Fibroblast of lung (primary cell): ENCODE measurements at regions not wholly inside any gene's neighbourhood (a gene's known extent, or its start where the extent isn't known, plus 50 kb on each side); places are given as distances from the start of the nearest gene placed in this dataset.

Source experiments
- DNase-seq, 2 donors: peaks; one replicate each; pipeline versions ENCODE4 v3.0.0 to v3.0.0-alpha.2; 2010; ENCODE audit warnings: low read depth in 2 of 2
- H2AFZ ChIP-seq: 2 replicates; pipeline ENCODE4 v1.5.1; 2012; ENCODE audit warnings: low read length, control low read depth, inconsistent platforms
- H3K27ac ChIP-seq: 2 replicates; pipeline ENCODE4 v1.5.1; 2011; ENCODE audit warnings: low read length, control low read depth; ENCODE audit not compliant: insufficient read depth
- H3K27me3 ChIP-seq: 2 replicates; pipeline ENCODE4 v1.5.1; 2011; ENCODE audit warnings: mild to moderate bottlenecking, low read length; ENCODE audit not compliant: control insufficient read depth, insufficient read depth
- H3K36me3 ChIP-seq: 2 replicates; pipeline ENCODE4 v1.5.1; 2011; ENCODE audit warnings: low read length; ENCODE audit not compliant: control insufficient read depth, insufficient read depth
- H3K4me1 ChIP-seq: 2 replicates; pipeline ENCODE4 v1.5.1; 2011; ENCODE audit warnings: low read length; ENCODE audit not compliant: control insufficient read depth, insufficient read depth; ENCODE audit errors: extremely low read depth
- H3K4me2 ChIP-seq: 2 replicates; pipeline ENCODE4 v1.5.1; 2011; ENCODE audit warnings: low read length, control low read depth; ENCODE audit not compliant: insufficient read depth; ENCODE audit errors: extremely low read depth
- H3K4me3 ChIP-seq, 4 experiments: fragments of 200-600 bp in 1 of 4; sonication (generic) in 1 of 4; replicated peaks in 1 of 4; 2 replicates each; pipeline ENCODE4 v1.5.1; 2011 to 2016; ENCODE audit warnings: low read length in 4 of 4, low read depth in 3 of 4, mild to moderate bottlenecking in 3 of 4, control low read depth in 2 of 4, inconsistent platforms in 1 of 4, mixed read lengths in 1 of 4; ENCODE audit not compliant: insufficient read depth in 1 of 4; ENCODE audit errors: control extremely low read depth in 1 of 4
- H3K79me2 ChIP-seq: 2 replicates; pipeline ENCODE4 v1.5.1; 2012; ENCODE audit warnings: mild to moderate bottlenecking, low read length, inconsistent platforms; ENCODE audit not compliant: control insufficient read depth, insufficient read depth
- H3K9ac ChIP-seq: 2 replicates; pipeline ENCODE4 v1.5.1; 2011; ENCODE audit warnings: mild to moderate bottlenecking, low read length, control low read depth; ENCODE audit not compliant: insufficient read depth
- H3K9me3 ChIP-seq: 2 replicates; pipeline ENCODE4 v1.5.1; 2012; ENCODE audit warnings: low read depth, low read length; ENCODE audit not compliant: control insufficient read depth, insufficient read depth
- H4K20me1 ChIP-seq: 2 replicates; pipeline ENCODE4 v1.5.1; 2011; ENCODE audit warnings: low read length; ENCODE audit not compliant: control insufficient read depth, insufficient read depth; ENCODE audit errors: extremely low read depth
- EZH2 ChIP-seq: IDR thresholded peaks from 2 replicates; pipeline ENCODE4 v1.5.1; 2012; ENCODE audit warnings: low read length, control low read depth, mild to moderate bottlenecking; ENCODE audit errors: missing control alignments
- TF ChIP-seq, protein P1 (sequence below), 2 donors: IDR thresholded peaks in 1 of 2; conservative IDR thresholded peaks in 1 of 2; 1 replicate in 1 of 2; 2 replicates in 1 of 2; pipeline ENCODE4 v1.5.1; 2011 to 2012; ENCODE audit warnings: low read length in 2 of 2, control low read depth in 1 of 2, inconsistent platforms in 1 of 2, low read depth in 1 of 2, mild to moderate bottlenecking in 1 of 2

DNA sequence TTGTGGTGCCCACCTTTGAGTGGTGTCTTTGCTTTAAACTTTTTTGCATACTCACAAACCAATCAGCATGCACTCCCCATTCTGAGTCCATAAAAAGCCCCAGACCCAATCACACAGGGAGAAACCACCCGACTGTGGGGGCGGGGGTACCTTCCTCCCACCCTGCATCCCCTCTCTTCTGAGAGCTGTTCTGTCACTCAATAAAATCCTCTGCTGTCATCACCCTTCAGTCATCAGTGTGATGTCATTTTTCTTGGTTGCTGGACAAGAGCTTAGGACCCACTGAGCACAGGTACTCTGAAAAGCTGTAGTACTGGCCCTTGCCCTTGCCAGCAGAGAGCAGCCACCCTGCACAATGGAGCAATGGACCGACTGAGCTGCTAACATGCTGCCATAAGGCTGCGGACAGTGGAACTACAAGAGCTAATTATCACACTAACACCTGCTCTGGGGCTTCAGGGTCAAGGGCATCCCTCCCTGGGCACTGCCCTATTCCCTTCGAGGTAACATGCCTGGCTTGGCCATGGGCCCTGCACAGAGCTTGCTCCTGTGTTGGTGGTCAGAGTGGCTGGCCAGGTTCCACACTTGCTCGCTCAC lies 62.9 kb upstream of the PGRMC2 start:
- Histone ChIP-seq H2AFZ (no peak overlapping the region), H3K4me1 (peaks cover 29% of the 10 kb centered on the region), H3K27ac (no peak overlapping the region), H3K36me3 (no peaks in the 10 kb centered on the region), H4K20me1 (no peaks in the 10 kb centered on the region), H3K4me3 (no peak overlapping the region), H3K27me3 (no peaks in the 10 kb centered on the region), H3K9ac (no peak overlapping the region), H3K9me3 (no peaks in the 10 kb centered on the region), H3K79me2 (no peaks in the 10 kb centered on the region), H3K4me2 (no peak overlapping the region)
- TF ChIP-seq EZH2: no peak
- TF ChIP-seq, protein P1, sequence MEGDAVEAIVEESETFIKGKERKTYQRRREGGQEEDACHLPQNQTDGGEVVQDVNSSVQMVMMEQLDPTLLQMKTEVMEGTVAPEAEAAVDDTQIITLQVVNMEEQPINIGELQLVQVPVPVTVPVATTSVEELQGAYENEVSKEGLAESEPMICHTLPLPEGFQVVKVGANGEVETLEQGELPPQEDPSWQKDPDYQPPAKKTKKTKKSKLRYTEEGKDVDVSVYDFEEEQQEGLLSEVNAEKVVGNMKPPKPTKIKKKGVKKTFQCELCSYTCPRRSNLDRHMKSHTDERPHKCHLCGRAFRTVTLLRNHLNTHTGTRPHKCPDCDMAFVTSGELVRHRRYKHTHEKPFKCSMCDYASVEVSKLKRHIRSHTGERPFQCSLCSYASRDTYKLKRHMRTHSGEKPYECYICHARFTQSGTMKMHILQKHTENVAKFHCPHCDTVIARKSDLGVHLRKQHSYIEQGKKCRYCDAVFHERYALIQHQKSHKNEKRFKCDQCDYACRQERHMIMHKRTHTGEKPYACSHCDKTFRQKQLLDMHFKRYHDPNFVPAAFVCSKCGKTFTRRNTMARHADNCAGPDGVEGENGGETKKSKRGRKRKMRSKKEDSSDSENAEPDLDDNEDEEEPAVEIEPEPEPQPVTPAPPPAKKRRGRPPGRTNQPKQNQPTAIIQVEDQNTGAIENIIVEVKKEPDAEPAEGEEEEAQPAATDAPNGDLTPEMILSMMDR (conservative IDR thresholded peaks at IDR 0.05 in 1 of 2, IDR thresholded peaks at IDR 0.05 in 1 of 2; ENCODE audit: low read depth in 1 of 2, low read length in 2 of 2): no peak
- DNase-seq: no peak

DNA sequence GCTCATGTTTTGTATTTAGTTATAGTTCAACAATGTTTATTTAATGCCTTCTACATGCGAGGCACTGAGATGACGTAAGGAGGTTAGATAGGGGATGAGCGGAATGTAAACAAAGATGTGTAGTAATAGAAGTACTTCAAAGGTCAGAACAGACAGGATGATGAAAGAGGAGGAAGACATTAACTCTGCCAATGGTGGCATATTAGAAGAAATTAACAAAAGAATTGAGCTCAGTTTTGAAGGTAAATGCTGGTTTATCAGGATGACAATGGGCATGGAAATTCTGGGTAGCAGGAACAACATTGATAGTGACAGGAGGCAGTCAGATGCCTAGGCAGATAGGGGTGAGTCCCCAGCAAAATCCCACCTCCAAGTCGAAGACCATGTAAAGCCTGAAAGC lies 62.3 kb upstream of the PGRMC2 start:
- DNase-seq: peak; percentile 81 to 96
- Histone ChIP-seq H4K20me1 (no peaks in the 10 kb centered on the region), H3K79me2 (no peaks in the 10 kb centered on the region), H3K27me3 (no peaks in the 10 kb centered on the region), H3K36me3 (no peaks in the 10 kb centered on the region), H3K4me1 (peaks cover 24% of the 10 kb centered on the region), H3K4me2 (peak overlapping the region; percentile 38), H3K9ac (no peak overlapping the region), H2AFZ (no peak overlapping the region), H3K9me3 (no peaks in the 10 kb centered on the region), H3K4me3 (no peak overlapping the region), H3K27ac (no peak overlapping the region)
- TF ChIP-seq, protein P1 (conservative IDR thresholded peaks at IDR 0.05 in 1 of 2, IDR thresholded peaks at IDR 0.05 in 1 of 2; ENCODE audit: low read depth in 1 of 2, low read length in 2 of 2): no peak
- TF ChIP-seq EZH2: no peak

DNA sequence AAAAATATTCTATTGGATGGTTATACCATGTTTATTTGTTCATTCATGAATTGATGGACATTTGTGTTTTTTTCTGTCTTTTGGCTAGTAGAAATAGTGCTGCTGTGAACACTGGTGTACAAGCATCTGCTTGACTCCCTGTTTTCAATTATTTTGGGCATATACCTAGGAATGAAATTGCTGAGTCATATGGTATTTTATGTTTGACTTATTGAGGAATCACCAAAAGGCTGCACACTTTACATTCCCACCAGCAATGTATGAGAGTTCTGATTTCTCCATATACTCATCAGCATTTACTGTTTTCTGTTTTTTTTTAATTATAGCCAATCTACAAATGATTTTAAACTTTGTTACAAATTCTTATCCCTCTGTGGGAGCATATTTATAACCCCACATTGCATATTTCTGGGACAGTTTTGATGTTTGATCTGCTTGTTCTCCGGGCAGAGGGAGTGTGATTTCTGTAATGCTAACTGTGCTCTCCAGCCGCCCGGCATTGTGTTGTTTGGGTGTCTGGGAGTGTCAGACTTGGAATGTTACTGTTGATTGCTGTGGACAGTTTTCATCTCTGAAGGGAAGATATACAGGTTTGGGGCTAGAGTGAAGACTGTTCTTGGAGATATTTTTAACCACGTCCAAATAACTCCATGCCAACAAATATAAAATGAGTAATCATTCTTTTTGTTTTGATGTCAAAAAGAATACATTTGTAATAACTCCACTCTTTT lies 60.5 kb upstream of the PGRMC2 start:
- H3K9ac ChIP-seq: no peak overlapping the region
- no peak overlapping the region for H3K27ac ChIP-seq
- no peaks in the 10 kb centered on the region for H3K79me2 ChIP-seq
- TF ChIP-seq EZH2: no peak
- TF ChIP-seq, protein P1 (conservative IDR thresholded peaks at IDR 0.05 in 1 of 2, IDR thresholded peaks at IDR 0.05 in 1 of 2; ENCODE audit: low read depth in 1 of 2, low read length in 2 of 2): no peak
- peaks cover 19% of the 10 kb centered on the region for H3K4me1 ChIP-seq
- no peaks in the 10 kb centered on the region for H4K20me1 ChIP-seq
- no peak overlapping the region for H2AFZ ChIP-seq
- no peaks in the 10 kb centered on the region for H3K36me3 ChIP-seq
- peak; percentile 26 to 51 for DNase-seq
- no peaks in the 10 kb centered on the region for H3K9me3 ChIP-seq
- H3K27me3 ChIP-seq: no peaks in the 10 kb centered on the region
- no peak overlapping the region for H3K4me3 ChIP-seq
- H3K4me2 ChIP-seq: peak overlapping the region; percentile 7
